WTC11 (cell line): ENCODE measurements at regions not wholly inside any gene's neighbourhood (a gene's known extent, or its start where the extent isn't known, plus 50 kb on each side); places are given as distances from the start of the nearest gene placed in this dataset.
"Not testable (repeated sequence)": the region's sequence is repeated elsewhere in the genome, so short reads cannot be mapped to it uniquely, and the experiment has no call there.

ENCODE experiments used
- CREM ChIP-seq: sonication (generic); formaldehyde crosslinking; IDR thresholded peaks from 2 replicates; pipeline ENCODE4 v1.8.1; 2022; ENCODE audit warnings: mild to moderate bottlenecking, missing genetic modification reagents, moderate library complexity
- GRHL2 ChIP-seq: fragments of 250-450 bp; sonication (Bioruptor Pico); IDR thresholded peaks from 2 replicates; pipeline ENCODE4 v1.8.0; 2022; ENCODE audit warnings: mild to moderate bottlenecking, moderate library complexity; ENCODE audit not compliant: insufficient replicate concordance, severe bottlenecking
- SP1 ChIP-seq: sonication (generic); formaldehyde crosslinking; conservative IDR thresholded peaks from 2 replicates; pipeline ENCODE4 v1.8.1; 2022; ENCODE audit warnings: missing genetic modification reagents
- TF ChIP-seq, protein P1 (sequence below): fragments of 200-600 bp; IDR thresholded peaks from 2 replicates; pipeline ENCODE4 v1.8.0; 2022; ENCODE audit warnings: antibody characterized with exemption
- TF ChIP-seq, protein P2 (sequence below): sonication (generic); formaldehyde crosslinking; IDR thresholded peaks from 2 replicates; pipeline ENCODE4 v1.8.1; 2022; ENCODE audit warnings: mild to moderate bottlenecking, missing genetic modification reagents, moderate library complexity, borderline replicate concordance
- TF ChIP-seq, protein P3 (sequence below): fragments of 250-450 bp; sonication (Bioruptor Pico); IDR thresholded peaks from 2 replicates; pipeline ENCODE4 v1.9.0; 2021; ENCODE audit warnings: moderate library complexity, mild to moderate bottlenecking, inconsistent platforms, borderline replicate concordance
- TF ChIP-seq, protein P4 (sequence below): sonication (generic); formaldehyde crosslinking; IDR thresholded peaks from 2 replicates; pipeline ENCODE4 v1.8.1; 2022; ENCODE audit warnings: low read depth, missing genetic modification reagents, borderline replicate concordance
- TF ChIP-seq, protein P5 (sequence below): sonication (generic); formaldehyde crosslinking; IDR thresholded peaks from 2 replicates; pipeline ENCODE4 v1.8.1; 2023; ENCODE audit warnings: mild to moderate bottlenecking, missing genetic modification reagents, moderate library complexity

DNA sequence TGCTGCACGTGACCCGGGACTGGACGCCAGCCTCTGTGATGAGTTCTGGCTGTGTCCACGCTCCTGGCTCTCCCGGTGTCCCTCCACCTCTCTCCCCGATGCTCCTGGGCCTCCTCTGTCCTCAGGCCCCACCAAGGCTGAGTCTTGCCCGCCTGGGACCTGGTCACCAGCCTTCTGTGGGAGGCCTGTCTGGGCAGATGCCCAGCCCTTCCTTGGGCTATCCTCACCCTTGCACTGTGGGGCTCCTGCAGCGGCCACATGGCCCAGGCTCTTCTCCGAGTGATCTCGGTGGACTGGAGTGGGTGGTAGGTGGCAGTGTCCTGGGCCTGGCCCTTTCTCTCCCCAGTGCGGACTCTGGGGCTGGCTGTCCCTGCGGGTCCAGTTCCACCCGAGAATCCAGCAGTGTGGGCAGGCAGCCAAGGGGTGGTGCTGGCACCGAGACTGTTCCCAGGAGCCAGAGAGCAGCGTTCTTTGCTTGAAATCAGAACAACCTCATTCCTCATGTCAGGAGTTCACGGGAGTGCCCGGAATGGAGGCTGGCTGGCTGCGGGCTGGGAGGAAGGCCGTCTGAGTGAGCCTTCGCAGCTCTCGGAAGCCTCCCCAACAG is 94.6 kb downstream of the TMEM121 start:
- TF ChIP-seq SP1, GRHL2, CREM (CRISPR knock-in tag): not testable (repeated sequence)
- TF ChIP-seq, protein P1, sequence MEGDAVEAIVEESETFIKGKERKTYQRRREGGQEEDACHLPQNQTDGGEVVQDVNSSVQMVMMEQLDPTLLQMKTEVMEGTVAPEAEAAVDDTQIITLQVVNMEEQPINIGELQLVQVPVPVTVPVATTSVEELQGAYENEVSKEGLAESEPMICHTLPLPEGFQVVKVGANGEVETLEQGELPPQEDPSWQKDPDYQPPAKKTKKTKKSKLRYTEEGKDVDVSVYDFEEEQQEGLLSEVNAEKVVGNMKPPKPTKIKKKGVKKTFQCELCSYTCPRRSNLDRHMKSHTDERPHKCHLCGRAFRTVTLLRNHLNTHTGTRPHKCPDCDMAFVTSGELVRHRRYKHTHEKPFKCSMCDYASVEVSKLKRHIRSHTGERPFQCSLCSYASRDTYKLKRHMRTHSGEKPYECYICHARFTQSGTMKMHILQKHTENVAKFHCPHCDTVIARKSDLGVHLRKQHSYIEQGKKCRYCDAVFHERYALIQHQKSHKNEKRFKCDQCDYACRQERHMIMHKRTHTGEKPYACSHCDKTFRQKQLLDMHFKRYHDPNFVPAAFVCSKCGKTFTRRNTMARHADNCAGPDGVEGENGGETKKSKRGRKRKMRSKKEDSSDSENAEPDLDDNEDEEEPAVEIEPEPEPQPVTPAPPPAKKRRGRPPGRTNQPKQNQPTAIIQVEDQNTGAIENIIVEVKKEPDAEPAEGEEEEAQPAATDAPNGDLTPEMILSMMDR = not testable (repeated sequence)
- TF ChIP-seq, protein P2, sequence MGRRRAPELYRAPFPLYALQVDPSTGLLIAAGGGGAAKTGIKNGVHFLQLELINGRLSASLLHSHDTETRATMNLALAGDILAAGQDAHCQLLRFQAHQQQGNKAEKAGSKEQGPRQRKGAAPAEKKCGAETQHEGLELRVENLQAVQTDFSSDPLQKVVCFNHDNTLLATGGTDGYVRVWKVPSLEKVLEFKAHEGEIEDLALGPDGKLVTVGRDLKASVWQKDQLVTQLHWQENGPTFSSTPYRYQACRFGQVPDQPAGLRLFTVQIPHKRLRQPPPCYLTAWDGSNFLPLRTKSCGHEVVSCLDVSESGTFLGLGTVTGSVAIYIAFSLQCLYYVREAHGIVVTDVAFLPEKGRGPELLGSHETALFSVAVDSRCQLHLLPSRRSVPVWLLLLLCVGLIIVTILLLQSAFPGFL (CRISPR knock-in tag) = not testable (repeated sequence)
- TF ChIP-seq, protein P3, sequence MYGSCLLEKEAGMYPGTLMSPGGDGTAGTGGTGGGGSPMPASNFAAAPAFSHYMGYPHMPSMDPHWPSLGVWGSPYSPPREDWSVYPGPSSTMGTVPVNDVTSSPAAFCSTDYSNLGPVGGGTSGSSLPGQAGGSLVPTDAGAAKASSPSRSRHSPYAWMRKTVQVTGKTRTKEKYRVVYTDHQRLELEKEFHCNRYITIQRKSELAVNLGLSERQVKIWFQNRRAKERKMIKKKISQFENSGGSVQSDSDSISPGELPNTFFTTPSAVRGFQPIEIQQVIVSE (CRISPR knock-in tag) = not testable (repeated sequence)
- TF ChIP-seq, protein P4, sequence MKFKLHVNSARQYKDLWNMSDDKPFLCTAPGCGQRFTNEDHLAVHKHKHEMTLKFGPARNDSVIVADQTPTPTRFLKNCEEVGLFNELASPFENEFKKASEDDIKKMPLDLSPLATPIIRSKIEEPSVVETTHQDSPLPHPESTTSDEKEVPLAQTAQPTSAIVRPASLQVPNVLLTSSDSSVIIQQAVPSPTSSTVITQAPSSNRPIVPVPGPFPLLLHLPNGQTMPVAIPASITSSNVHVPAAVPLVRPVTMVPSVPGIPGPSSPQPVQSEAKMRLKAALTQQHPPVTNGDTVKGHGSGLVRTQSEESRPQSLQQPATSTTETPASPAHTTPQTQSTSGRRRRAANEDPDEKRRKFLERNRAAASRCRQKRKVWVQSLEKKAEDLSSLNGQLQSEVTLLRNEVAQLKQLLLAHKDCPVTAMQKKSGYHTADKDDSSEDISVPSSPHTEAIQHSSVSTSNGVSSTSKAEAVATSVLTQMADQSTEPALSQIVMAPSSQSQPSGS (CRISPR knock-in tag) = not testable (repeated sequence)
- TF ChIP-seq, protein P5, sequence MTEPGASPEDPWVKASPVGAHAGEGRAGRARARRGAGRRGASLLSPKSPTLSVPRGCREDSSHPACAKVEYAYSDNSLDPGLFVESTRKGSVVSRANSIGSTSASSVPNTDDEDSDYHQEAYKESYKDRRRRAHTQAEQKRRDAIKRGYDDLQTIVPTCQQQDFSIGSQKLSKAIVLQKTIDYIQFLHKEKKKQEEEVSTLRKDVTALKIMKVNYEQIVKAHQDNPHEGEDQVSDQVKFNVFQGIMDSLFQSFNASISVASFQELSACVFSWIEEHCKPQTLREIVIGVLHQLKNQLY (CRISPR knock-in tag) = not testable (repeated sequence)
